Astrocyte (in vitro differentiated cells and primary cell): ENCODE measurements at regions not wholly inside any gene's neighbourhood (a gene's known extent, or its start where the extent isn't known, plus 50 kb on each side); places are given as distances from the start of the nearest gene placed in this dataset.

ENCODE experiments used
- DNase-seq: peaks from one replicate; pipeline ENCODE4 v3.0.0-alpha.2; 2010; ENCODE audit warnings: low read depth
- FAIRE-seq: peaks from 2 replicates; lab custom pipeline; 2011; peaks lifted over from hg19 to GRCh38; lab: Jason Lieb, UNC
- H2AFZ ChIP-seq: 2 replicates; pipeline ENCODE4 v1.6.0; 2012; ENCODE audit warnings: low read depth, low read length, inconsistent platforms
- H3K27ac ChIP-seq: 2 replicates; pipeline ENCODE4 v1.5.1; 2011; ENCODE audit warnings: low read depth, low read length, inconsistent platforms
- H3K27me3 ChIP-seq: 2 replicates; pipeline ENCODE4 v1.6.0; 2011; ENCODE audit warnings: low read length, inconsistent platforms; ENCODE audit not compliant: insufficient read depth
- H3K36me3 ChIP-seq: 2 replicates; pipeline ENCODE4 v1.5.1; 2011; ENCODE audit warnings: low read length, inconsistent platforms; ENCODE audit not compliant: insufficient read depth
- H3K4me1 ChIP-seq: 2 replicates; pipeline ENCODE4 v1.5.1; 2011; ENCODE audit warnings: low read length, inconsistent platforms; ENCODE audit not compliant: insufficient read depth
- H3K4me2 ChIP-seq: 2 replicates; pipeline ENCODE4 v1.6.0; 2012; ENCODE audit warnings: low read length, inconsistent platforms
- H3K4me3 ChIP-seq: 2 replicates; pipeline ENCODE4 v1.5.1; 2011; ENCODE audit warnings: low read depth, mild to moderate bottlenecking, low read length, inconsistent platforms; ENCODE audit not compliant: insufficient read depth
- H3K79me2 ChIP-seq: 2 replicates; pipeline ENCODE4 v1.6.0; 2012; ENCODE audit warnings: mild to moderate bottlenecking, low read length, inconsistent platforms; ENCODE audit not compliant: insufficient read depth
- H3K9ac ChIP-seq: 2 replicates; pipeline ENCODE4 v1.6.0; 2012; ENCODE audit warnings: mild to moderate bottlenecking, low read length, inconsistent platforms
- H3K9me3 ChIP-seq: 2 replicates; pipeline ENCODE4 v1.5.1; 2012; ENCODE audit warnings: low read depth, mild to moderate bottlenecking, low read length, inconsistent platforms; ENCODE audit not compliant: insufficient read depth
- H4K20me1 ChIP-seq: 2 replicates; pipeline ENCODE4 v1.6.0; 2012; ENCODE audit warnings: low read length, inconsistent platforms; ENCODE audit not compliant: insufficient read depth
- H3K27ac Mint-ChIP-seq: one replicate; pipeline ENCODE4 v1.8.0; 2021; ENCODE audit warnings: mild to moderate bottlenecking, mixed read lengths; ENCODE audit not compliant: unreplicated experiment
- H3K27me3 Mint-ChIP-seq: one replicate; pipeline ENCODE4 v1.8.0; 2021; ENCODE audit warnings: low read depth, mixed read lengths; ENCODE audit not compliant: unreplicated experiment
- H3K36me3 Mint-ChIP-seq: one replicate; pipeline ENCODE4 v1.8.0; 2021; ENCODE audit warnings: low read depth, mixed read lengths; ENCODE audit not compliant: unreplicated experiment
- H3K4me1 Mint-ChIP-seq: one replicate; pipeline ENCODE4 v1.8.0; 2021; ENCODE audit warnings: low read depth, mixed read lengths; ENCODE audit not compliant: unreplicated experiment
- H3K4me3 Mint-ChIP-seq: one replicate; pipeline ENCODE4 v1.8.0; 2021; ENCODE audit warnings: mild to moderate bottlenecking, moderate library complexity, mixed read lengths; ENCODE audit not compliant: unreplicated experiment
- H3K9me3 Mint-ChIP-seq: one replicate; pipeline ENCODE4 v1.8.0; 2021; ENCODE audit warnings: mild to moderate bottlenecking, mixed read lengths; ENCODE audit not compliant: unreplicated experiment
- EZH2 ChIP-seq: IDR thresholded peaks from 2 replicates; pipeline ENCODE4 v1.6.1; 2012; ENCODE audit warnings: mild to moderate bottlenecking, low read length, inconsistent platforms; ENCODE audit not compliant: insufficient read depth
- TF ChIP-seq, protein P1 (sequence below): IDR thresholded peaks from 2 replicates; pipeline ENCODE4 v1.5.1; 2011; ENCODE audit warnings: low read depth, mild to moderate bottlenecking, inconsistent platforms, low read length, moderate library complexity; ENCODE audit not compliant: insufficient read depth

DNA sequence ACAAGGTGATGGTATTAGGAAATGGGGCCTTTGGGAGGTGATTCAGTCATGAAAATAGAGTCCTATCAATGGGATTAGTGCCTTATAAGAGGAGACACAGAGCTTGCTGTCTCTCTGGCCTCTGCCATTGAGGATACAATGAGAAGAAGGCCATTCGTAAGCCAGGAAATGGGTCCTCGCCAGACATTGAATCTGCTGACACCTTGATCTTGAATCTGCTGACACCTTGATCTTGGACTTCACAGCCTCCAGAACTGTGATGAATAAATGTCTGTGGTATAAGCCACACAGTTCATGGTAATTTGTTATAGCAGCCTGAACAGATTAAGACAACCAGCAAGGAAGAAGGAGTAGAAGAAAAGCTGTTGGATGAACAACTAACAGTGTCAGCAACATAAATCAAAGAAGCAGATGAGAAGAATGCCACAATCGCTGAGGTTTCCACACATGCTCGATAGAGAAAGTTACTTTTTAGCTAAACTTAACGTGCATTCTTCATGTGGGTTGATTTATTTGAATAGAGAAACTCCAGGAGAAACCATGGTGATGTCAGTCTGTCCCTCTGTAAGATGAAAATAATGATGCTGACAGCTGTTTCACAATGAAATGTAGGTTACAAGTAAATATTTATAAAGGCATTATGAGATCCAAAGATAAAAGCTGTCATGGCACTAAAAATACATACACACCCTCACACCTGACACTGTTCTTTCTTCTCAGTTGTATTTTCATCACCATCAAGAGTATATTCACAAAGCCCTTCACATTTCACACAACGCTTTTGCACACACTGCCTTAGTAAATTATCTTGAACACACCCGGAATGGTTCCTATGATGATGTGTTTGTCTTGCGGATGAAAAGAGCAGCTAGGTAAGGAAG lies 153.7 kb upstream of the NCK2 start:
- no peak overlapping the region for H2AFZ ChIP-seq
- TF ChIP-seq EZH2: no peak
- TF ChIP-seq, protein P1, sequence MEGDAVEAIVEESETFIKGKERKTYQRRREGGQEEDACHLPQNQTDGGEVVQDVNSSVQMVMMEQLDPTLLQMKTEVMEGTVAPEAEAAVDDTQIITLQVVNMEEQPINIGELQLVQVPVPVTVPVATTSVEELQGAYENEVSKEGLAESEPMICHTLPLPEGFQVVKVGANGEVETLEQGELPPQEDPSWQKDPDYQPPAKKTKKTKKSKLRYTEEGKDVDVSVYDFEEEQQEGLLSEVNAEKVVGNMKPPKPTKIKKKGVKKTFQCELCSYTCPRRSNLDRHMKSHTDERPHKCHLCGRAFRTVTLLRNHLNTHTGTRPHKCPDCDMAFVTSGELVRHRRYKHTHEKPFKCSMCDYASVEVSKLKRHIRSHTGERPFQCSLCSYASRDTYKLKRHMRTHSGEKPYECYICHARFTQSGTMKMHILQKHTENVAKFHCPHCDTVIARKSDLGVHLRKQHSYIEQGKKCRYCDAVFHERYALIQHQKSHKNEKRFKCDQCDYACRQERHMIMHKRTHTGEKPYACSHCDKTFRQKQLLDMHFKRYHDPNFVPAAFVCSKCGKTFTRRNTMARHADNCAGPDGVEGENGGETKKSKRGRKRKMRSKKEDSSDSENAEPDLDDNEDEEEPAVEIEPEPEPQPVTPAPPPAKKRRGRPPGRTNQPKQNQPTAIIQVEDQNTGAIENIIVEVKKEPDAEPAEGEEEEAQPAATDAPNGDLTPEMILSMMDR: no peak
- no peak overlapping the region for H3K4me3 ChIP-seq
- no peak overlapping the region for H3K9ac ChIP-seq
- H3K27ac ChIP-seq: no peak overlapping the region
- DNase-seq (no peak), FAIRE-seq (no peak)
- H3K4me2 ChIP-seq: no peak overlapping the region
- Mint-ChIP-seq H3K27me3 (no peaks in the 10 kb centered on the region), H3K9me3 (peaks cover 3% of the 10 kb centered on the region), H3K4me3 (no peak overlapping the region), H3K27ac (no peak overlapping the region), H3K36me3 (no peaks in the 10 kb centered on the region), H3K4me1 (peaks cover 19% of the 10 kb centered on the region)
- H3K36me3 ChIP-seq: no peaks in the 10 kb centered on the region
- no peaks in the 10 kb centered on the region for H3K27me3 ChIP-seq
- H3K9me3 ChIP-seq: peaks cover 3% of the 10 kb centered on the region
- H3K79me2 ChIP-seq: no peaks in the 10 kb centered on the region
- no peaks in the 10 kb centered on the region for H4K20me1 ChIP-seq
- peaks cover 8% of the 10 kb centered on the region for H3K4me1 ChIP-seq

DNA sequence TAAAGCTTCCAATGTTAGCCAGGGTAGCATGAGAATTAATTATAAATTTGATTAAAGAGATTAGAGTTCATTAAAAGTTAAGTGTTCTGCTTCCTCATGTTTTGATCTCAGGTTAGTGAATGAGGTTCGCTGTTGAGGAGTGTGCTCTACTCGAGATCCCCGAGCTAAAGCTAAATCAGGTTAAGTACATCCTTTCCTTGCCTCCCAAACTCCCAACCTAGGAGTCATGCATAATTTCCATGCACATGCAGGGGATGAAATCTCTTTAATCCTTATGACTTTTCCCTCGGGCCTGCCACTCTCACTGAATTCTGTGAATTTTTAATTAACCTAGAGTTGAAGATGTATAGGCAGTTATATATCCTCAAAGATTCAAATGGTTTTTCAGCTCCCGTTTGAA lies 156.1 kb upstream of the NCK2 start:
- peaks cover 21% of the 10 kb centered on the region for H3K4me1 Mint-ChIP-seq
- DNase-seq: no peak
- no peaks in the 10 kb centered on the region for H3K27me3 ChIP-seq
- H3K9me3 ChIP-seq: peaks cover 3% of the 10 kb centered on the region
- no peak overlapping the region for H2AFZ ChIP-seq
- no peaks in the 10 kb centered on the region for H3K4me1 ChIP-seq
- H3K4me3 ChIP-seq: no peak overlapping the region
- H3K36me3 Mint-ChIP-seq: no peaks in the 10 kb centered on the region
- TF ChIP-seq, protein P1: no peak
- no peak for TF ChIP-seq EZH2
- FAIRE-seq: no peak
- no peak overlapping the region for H3K27ac Mint-ChIP-seq
- no peak overlapping the region for H3K4me2 ChIP-seq
- peaks cover 3% of the 10 kb centered on the region for H3K9me3 Mint-ChIP-seq
- no peak overlapping the region for H3K4me3 Mint-ChIP-seq
- no peaks in the 10 kb centered on the region for H3K27me3 Mint-ChIP-seq
- no peaks in the 10 kb centered on the region for H4K20me1 ChIP-seq
- H3K36me3 ChIP-seq: no peaks in the 10 kb centered on the region
- no peaks in the 10 kb centered on the region for H3K79me2 ChIP-seq
- no peak overlapping the region for H3K27ac ChIP-seq
- no peak overlapping the region for H3K9ac ChIP-seq

DNA sequence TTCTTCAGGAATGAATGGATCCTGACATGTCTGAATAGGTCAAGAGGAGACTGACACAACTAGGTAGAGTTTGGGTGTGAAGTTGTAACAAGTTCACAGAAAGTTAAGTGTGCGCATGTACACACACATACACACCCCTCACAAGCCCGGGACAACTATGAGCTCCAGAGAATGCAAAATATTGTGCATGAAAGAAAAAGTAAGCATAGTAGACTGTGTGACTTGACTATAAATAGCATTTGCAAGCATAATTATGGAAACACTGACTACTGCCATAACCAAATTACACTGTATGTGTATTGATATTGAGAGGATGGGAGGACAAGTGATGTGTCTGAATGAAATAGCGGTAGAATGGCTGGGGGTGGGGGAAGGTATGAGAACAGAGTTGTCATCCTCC lies 157.1 kb upstream of the NCK2 start:
- no peak overlapping the region for H2AFZ ChIP-seq
- peaks cover 17% of the 10 kb centered on the region for H3K4me1 Mint-ChIP-seq
- FAIRE-seq: no peak
- H3K27me3 Mint-ChIP-seq: no peaks in the 10 kb centered on the region
- no peak overlapping the region for H3K9ac ChIP-seq
- H3K4me1 ChIP-seq: no peaks in the 10 kb centered on the region
- no peaks in the 10 kb centered on the region for H3K27me3 ChIP-seq
- no peak for DNase-seq
- H3K9me3 Mint-ChIP-seq: peaks cover 3% of the 10 kb centered on the region
- H3K36me3 Mint-ChIP-seq: no peaks in the 10 kb centered on the region
- no peak overlapping the region for H3K4me2 ChIP-seq
- H3K27ac ChIP-seq: no peak overlapping the region
- no peaks in the 10 kb centered on the region for H3K79me2 ChIP-seq
- no peaks in the 10 kb centered on the region for H4K20me1 ChIP-seq
- H3K9me3 ChIP-seq: peaks cover 3% of the 10 kb centered on the region
- no peak overlapping the region for H3K27ac Mint-ChIP-seq
- H3K4me3 ChIP-seq: no peak overlapping the region
- no peaks in the 10 kb centered on the region for H3K36me3 ChIP-seq
- TF ChIP-seq EZH2: no peak
- TF ChIP-seq, protein P1: no peak
- H3K4me3 Mint-ChIP-seq: no peak overlapping the region
